ENCODE measurements at regions not wholly inside any gene's neighbourhood (a gene's known extent, or its start where the extent isn't known, plus 50 kb on each side); places are given as distances from the start of the nearest gene placed in this dataset.

GRCh38 chr9:96160866-96161265 lies 141.1 kb downstream of the HSD17B3 start:
- TF ChIP-seq, protein P1, sequence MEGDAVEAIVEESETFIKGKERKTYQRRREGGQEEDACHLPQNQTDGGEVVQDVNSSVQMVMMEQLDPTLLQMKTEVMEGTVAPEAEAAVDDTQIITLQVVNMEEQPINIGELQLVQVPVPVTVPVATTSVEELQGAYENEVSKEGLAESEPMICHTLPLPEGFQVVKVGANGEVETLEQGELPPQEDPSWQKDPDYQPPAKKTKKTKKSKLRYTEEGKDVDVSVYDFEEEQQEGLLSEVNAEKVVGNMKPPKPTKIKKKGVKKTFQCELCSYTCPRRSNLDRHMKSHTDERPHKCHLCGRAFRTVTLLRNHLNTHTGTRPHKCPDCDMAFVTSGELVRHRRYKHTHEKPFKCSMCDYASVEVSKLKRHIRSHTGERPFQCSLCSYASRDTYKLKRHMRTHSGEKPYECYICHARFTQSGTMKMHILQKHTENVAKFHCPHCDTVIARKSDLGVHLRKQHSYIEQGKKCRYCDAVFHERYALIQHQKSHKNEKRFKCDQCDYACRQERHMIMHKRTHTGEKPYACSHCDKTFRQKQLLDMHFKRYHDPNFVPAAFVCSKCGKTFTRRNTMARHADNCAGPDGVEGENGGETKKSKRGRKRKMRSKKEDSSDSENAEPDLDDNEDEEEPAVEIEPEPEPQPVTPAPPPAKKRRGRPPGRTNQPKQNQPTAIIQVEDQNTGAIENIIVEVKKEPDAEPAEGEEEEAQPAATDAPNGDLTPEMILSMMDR (IDR thresholded peaks at IDR 0.05; ENCODE audit: low read length), result no peak
- TF ChIP-seq EZH2 (IDR thresholded peaks at IDR 0.05; ENCODE audit: borderline replicate concordance, low read length), result no peak
